GM18499 (cell line): ENCODE measurements at regions not wholly inside any gene's neighbourhood (a gene's known extent, or its start where the extent isn't known, plus 50 kb on each side); places are given as distances from the start of the nearest gene placed in this dataset.
"Not testable (repeated sequence)": the region's sequence is repeated elsewhere in the genome, so short reads cannot be mapped to it uniquely, and the experiment has no call there.

ENCODE experiments used
- ATAC-seq: cut with Tn5 transposase; IDR thresholded peaks from one replicate; pipeline ENCODE4 v1.9.1; 2021; ENCODE audit warnings: moderate number of reproducible peaks; ENCODE audit not compliant: insufficient read depth, unreplicated experiment

GRCh38 chr17:30648015-30648620 lies 170.9 kb downstream of the GOSR1 start:
- not testable (repeated sequence) for ATAC-seq

- ATAC-seq = not testable (repeated sequence)
These were observed 168.7 kb downstream of the GOSR1 start for GRCh38 chr17:30645875-30646274.

- not testable (repeated sequence) for ATAC-seq
These were observed 167.5 kb downstream of the GOSR1 start for GRCh38 chr17:30644713-30645112.

GRCh38 chr17:30644287-30644686 lies 167.1 kb downstream of the GOSR1 start:
- not testable (repeated sequence) for ATAC-seq

GRCh38 chr17:30641428-30641827 lies 164.2 kb downstream of the GOSR1 start:
- not testable (repeated sequence) for ATAC-seq

- not testable (repeated sequence) for ATAC-seq
These were observed 162.2 kb downstream of the GOSR1 start for GRCh38 chr17:30639391-30639790.

- not testable (repeated sequence) for ATAC-seq
These were observed 161.8 kb downstream of the GOSR1 start for GRCh38 chr17:30638968-30639367.

- ATAC-seq = not testable (repeated sequence)
These were observed 154.4 kb downstream of the GOSR1 start for GRCh38 chr17:30631651-30632050.

- not testable (repeated sequence) for ATAC-seq
These were observed 148.2 kb downstream of the GOSR1 start for GRCh38 chr17:30625380-30625779.

GRCh38 chr17:30624180-30624579 lies 147.0 kb downstream of the GOSR1 start:
- not testable (repeated sequence) for ATAC-seq

GRCh38 chr17:30609682-30610081 lies 132.5 kb downstream of the GOSR1 start:
- not testable (repeated sequence) for ATAC-seq

- ATAC-seq = no peak
These were observed 128.3 kb downstream of the GOSR1 start for GRCh38 chr17:30605523-30605922.

- no peak for ATAC-seq
These were observed 127.8 kb downstream of the GOSR1 start for GRCh38 chr17:30605027-30605426.

GRCh38 chr17:30602396-30602795 lies 125.2 kb downstream of the GOSR1 start:
- ATAC-seq = not testable (repeated sequence)

GRCh38 chr17:30601984-30602383 lies 124.8 kb downstream of the GOSR1 start:
- ATAC-seq = not testable (repeated sequence)

- ATAC-seq = no peak
These were observed 123.8 kb downstream of the GOSR1 start for GRCh38 chr17:30600830-30601494.

GRCh38 chr17:30600060-30600829 lies 123.0 kb downstream of the GOSR1 start:
- peak; percentile 48 for ATAC-seq

GRCh38 chr17:30599428-30600059 lies 122.3 kb downstream of the GOSR1 start:
- peak; percentile 4 for ATAC-seq

GRCh38 chr17:30597776-30598288 lies 120.6 kb downstream of the GOSR1 start:
- no peak for ATAC-seq
